Kidney capillary endothelial cell (primary cell): ENCODE measurements at regions not wholly inside any gene's neighbourhood (a gene's known extent, or its start where the extent isn't known, plus 50 kb on each side); places are given as distances from the start of the nearest gene placed in this dataset.
"Not testable (repeated sequence)": the region's sequence is repeated elsewhere in the genome, so short reads cannot be mapped to it uniquely, and the experiment has no call there.

ENCODE experiments used
- DNase-seq: peaks from one replicate; pipeline ENCODE4 v3.0.0-alpha.2; 2018; ENCODE audit warnings: low spot score

DNA sequence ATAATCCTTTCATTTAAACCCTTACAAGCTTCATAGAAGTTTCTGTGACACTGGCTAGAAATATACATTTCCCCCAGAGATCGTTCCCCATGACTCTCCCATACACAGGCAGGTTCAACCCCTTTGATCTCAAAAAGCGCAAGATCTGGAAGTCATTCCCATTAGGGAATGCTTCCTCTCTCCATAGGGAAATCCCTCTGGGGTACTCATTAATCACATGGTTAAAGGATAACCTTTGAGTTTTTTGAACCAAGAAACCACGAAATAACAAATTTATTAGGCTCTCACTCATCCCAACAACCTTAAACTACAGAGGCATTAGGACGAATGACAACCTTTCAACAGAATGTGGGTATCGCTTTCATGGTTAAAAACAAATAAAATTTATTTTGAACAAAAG lies 211.9 kb upstream of the PRICKLE2 start:
- no peak for DNase-seq

GRCh38 chr3:64435023-64435422 lies 209.8 kb upstream of the PRICKLE2 start:
- DNase-seq: not testable (repeated sequence)

- DNase-seq: no peak
These were observed 207.6 kb upstream of the PRICKLE2 start for GRCh38 chr3:64432870-64433269.

- DNase-seq: no peak
These were observed 206.3 kb upstream of the PRICKLE2 start for GRCh38 chr3:64431526-64432091.

GRCh38 chr3:64427671-64428070 lies 202.4 kb upstream of the PRICKLE2 start:
- DNase-seq: no peak

- DNase-seq: no peak
These were observed 201.3 kb upstream of the PRICKLE2 start for GRCh38 chr3:64426551-64426950.

DNA sequence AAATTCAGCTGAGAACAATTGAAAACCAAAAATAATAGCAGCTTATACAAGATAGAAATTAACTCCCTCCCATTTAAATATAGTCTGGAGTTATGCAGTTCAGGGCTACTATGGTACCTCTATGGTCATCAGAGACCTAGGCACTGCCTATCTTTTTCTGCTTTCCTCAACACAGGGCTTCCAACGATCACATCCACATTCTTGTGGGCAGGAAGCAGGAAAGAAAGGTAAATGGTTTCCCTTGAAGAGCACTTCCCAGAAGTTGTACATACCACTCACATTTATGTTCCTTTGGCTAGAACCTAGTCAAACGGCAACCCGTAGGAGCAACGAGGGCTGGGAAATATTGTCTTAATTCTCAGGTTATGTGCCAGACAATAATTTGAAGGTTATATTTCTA lies 197.7 kb upstream of the PRICKLE2 start:
- DNase-seq: no peak

- no peak for DNase-seq
These were observed 196.9 kb upstream of the PRICKLE2 start for GRCh38 chr3:64422192-64422591.

- no peak for DNase-seq
These were observed 192.6 kb upstream of the PRICKLE2 start for GRCh38 chr3:64417816-64418215.

- no peak for DNase-seq
These were observed 188.8 kb upstream of the PRICKLE2 start for GRCh38 chr3:64414043-64414442.

- DNase-seq: no peak
These were observed 185.8 kb upstream of the PRICKLE2 start for GRCh38 chr3:64411101-64411500.

GRCh38 chr3:64410226-64410625 lies 185.0 kb upstream of the PRICKLE2 start:
- no peak for DNase-seq

- DNase-seq: peak; percentile 12
These were observed 183.5 kb upstream of the PRICKLE2 start for GRCh38 chr3:64408770-64409169.

- DNase-seq: no peak
These were observed 181.0 kb upstream of the PRICKLE2 start for GRCh38 chr3:64406271-64406670.

GRCh38 chr3:64405211-64405835 lies 180.1 kb upstream of the PRICKLE2 start:
- no peak for DNase-seq

- no peak for DNase-seq
These were observed 175.4 kb upstream of the PRICKLE2 start for GRCh38 chr3:64400706-64401105.

GRCh38 chr3:64399205-64399800 lies 174.0 kb upstream of the PRICKLE2 start:
- DNase-seq: peak; percentile 60

GRCh38 chr3:64398476-64398875 lies 173.2 kb upstream of the PRICKLE2 start:
- no peak for DNase-seq

DNA sequence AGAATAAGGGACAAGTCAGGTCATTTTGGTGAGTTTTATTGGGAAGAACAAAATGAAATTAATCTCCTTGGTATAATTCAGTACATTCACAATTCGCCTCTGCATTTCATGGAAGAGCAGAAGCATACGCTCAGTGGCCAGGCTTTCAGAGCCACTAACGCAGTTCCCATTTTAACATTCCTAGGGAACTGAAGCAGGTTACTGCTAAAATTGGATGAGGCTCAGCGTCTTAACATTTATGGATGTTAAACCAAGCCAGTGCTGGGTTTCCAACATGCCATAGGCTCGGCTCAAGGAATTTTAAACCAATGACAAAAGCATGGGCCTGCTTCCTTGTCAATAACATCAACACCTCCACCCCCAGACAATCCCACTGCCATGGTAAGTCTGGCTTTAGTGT lies 172.7 kb upstream of the PRICKLE2 start:
- no peak for DNase-seq

DNA sequence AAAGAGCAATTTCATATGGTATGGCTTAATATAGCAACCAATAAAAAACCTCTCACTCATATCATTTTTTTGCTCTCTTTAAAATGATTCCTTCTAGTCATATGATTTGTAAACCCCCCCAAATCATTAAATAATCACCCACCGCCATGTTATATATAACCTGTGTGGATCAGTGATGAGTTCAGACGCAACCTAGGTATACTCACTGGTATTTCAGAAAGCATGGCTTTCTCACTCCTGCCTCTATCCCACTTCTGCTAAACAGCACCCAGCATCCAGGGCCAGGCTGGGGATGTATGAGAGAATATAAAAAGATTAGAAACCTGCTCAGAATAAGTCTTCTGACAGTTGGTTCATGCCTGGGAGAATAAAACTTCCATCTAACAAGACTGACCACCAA lies 172.3 kb upstream of the PRICKLE2 start:
- DNase-seq: no peak

GRCh38 chr3:64395490-64395889 lies 170.2 kb upstream of the PRICKLE2 start:
- no peak for DNase-seq

GRCh38 chr3:64393193-64393592 lies 167.9 kb upstream of the PRICKLE2 start:
- no peak for DNase-seq

DNA sequence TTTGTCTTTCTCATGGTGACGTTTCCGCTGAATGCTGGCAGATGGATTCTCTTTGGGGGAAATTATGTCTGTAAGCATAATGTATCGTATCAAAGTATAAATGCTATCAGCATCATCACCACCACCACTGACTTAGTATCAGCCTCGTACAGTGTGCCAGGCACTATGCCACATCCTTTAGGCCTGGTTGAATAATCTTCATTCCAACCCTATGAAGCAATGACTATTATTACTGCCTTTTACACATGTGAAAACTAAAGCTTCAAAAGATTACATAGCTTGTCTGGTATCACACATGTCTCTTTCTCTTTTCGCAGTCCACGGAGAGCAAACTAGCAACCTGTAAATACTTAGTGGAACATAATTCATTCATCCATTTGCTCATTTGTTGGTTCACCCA lies 166.7 kb upstream of the PRICKLE2 start:
- DNase-seq: no peak

DNA sequence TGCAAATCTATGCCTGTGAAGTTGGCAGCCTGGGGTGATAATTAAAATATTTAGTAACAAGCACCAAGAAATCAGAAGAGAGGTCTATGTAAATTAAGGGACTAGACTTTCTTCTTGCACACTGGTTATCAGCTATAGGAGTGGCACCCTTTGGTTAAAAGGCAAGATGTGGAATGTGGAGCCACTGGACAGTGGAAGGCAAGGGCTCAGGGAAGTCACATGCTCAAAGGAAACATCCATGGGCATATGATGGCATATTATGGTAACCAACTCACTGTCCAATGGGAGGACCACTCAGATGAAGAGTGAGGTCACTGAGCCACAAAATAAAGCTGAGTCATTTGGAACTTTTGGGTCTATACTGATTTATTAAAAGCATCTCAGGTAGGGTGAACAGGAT lies 165.6 kb upstream of the PRICKLE2 start:
- no peak for DNase-seq
